ENCODE measurements at regions not wholly inside any gene's neighbourhood (a gene's known extent, or its start where the extent isn't known, plus 50 kb on each side); places are given as distances from the start of the nearest gene placed in this dataset.
A peak's percentile ranks its signal among the peaks of the same experiment; 100 is the strongest.

DNA sequence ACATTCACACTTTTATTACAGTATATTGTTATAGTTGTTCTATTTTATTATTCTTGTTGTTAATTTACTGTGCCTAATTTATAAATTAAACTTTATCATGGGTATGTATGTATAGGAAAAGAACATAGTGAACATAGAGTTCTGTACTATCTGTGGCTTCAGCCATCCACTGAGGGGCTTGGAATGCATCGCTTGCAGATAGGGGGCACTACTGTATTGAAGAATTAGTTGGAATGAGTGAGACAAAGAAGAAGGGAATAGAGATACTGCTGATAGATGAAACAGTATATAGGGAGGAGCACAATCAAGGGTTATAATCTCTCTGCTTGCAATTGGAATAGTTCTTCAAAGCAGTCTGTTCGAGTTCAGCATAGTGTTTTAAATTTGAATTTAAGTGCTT, 432.2 kb downstream of the RAB38 start:
- Histone ChIP-seq H3K36me3 (no peaks in the 10 kb centered on the region), H3K4me3 (no peak overlapping the region), H3K4me1 (peaks cover 5% of the 10 kb centered on the region), H4K20me1 (ENCODE audit: low read depth) (no peaks in the 10 kb centered on the region), H3K4me2 (no peak overlapping the region), H3K9me3 (ENCODE audit: low read depth) (no peaks in the 10 kb centered on the region), H3K79me2 (ENCODE audit: low read depth) (no peaks in the 10 kb centered on the region), H3K27me3 (no peaks in the 10 kb centered on the region), H3K27ac (no peak overlapping the region), H3K9ac (no peak overlapping the region), H3F3A (ENCODE audit: low read depth) (no peaks in the 10 kb centered on the region), H2AFZ (replicated peaks) (no peak overlapping the region)
- Mint-ChIP-seq H3K36me3 (no peaks in the 10 kb centered on the region), H3K27me3 (ENCODE audit: insufficient read depth, low read depth) (no peaks in the 10 kb centered on the region), H3K9me3 (no peaks in the 10 kb centered on the region), H3K4me3 (no peak overlapping the region), H3K4me1 (no peaks in the 10 kb centered on the region), H3K27ac (no peak overlapping the region)
- DNase-seq (ENCODE audit: low spot score), result peak; percentile 47
- TF ChIP-seq, protein P1, sequence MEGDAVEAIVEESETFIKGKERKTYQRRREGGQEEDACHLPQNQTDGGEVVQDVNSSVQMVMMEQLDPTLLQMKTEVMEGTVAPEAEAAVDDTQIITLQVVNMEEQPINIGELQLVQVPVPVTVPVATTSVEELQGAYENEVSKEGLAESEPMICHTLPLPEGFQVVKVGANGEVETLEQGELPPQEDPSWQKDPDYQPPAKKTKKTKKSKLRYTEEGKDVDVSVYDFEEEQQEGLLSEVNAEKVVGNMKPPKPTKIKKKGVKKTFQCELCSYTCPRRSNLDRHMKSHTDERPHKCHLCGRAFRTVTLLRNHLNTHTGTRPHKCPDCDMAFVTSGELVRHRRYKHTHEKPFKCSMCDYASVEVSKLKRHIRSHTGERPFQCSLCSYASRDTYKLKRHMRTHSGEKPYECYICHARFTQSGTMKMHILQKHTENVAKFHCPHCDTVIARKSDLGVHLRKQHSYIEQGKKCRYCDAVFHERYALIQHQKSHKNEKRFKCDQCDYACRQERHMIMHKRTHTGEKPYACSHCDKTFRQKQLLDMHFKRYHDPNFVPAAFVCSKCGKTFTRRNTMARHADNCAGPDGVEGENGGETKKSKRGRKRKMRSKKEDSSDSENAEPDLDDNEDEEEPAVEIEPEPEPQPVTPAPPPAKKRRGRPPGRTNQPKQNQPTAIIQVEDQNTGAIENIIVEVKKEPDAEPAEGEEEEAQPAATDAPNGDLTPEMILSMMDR (IDR thresholded peaks at IDR 0.05), result peak; percentile 63
- no peak for TF ChIP-seq EZH2 (IDR thresholded peaks at IDR 0.05)

DNA sequence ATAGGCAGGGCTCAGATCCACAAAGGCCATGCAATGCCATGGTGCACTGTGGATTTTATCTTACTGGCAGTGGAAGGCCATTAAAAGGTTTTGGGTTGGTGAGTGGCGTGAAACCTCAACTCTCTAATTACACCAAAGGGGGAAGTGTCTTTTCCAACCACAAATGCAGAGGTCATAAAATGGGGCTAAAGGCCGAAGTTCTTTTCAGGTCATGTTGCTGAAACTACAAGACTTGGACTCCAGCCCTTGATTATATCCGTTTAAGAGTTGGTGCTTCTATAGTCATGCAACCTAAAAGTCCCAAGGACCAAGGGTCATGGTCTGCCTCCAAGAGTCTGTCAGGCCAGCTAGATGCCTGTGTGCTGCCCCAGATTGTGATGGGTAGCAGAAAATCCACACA, 434.3 kb downstream of the RAB38 start:
- no peaks in the 10 kb centered on the region for H3K4me1 Mint-ChIP-seq
- H3K36me3 Mint-ChIP-seq, result no peaks in the 10 kb centered on the region
- no peak for DNase-seq (ENCODE audit: low spot score)

DNA sequence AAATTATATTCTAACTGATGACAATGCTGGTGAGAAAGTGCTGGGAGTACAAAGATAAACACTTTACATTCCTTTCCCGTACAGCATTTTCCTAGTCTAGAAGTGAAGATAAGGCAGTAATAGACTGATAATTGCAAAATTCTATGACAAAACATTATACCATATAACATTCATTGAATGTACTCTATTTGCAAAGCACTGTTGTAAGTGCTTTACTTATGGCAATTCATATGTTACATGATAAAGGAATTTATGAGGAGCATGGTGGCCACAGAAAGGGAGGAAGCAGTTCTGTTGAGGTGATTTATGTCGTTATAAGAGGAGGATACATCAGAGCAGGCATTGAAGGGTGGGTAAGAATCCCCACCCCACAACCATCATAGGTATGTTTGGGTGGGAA, 434.8 kb downstream of the RAB38 start:
- H3K4me3 Mint-ChIP-seq, result no peak overlapping the region
- H3K36me3 Mint-ChIP-seq, result no peaks in the 10 kb centered on the region
- H3K27me3 ChIP-seq, result no peaks in the 10 kb centered on the region
- H3K36me3 ChIP-seq, result no peaks in the 10 kb centered on the region
- H3K4me3 ChIP-seq, result no peak overlapping the region
- H4K20me1 ChIP-seq (ENCODE audit: low read depth), result no peaks in the 10 kb centered on the region
- H3K27ac ChIP-seq, result no peak overlapping the region
- no peaks in the 10 kb centered on the region for H3K4me1 Mint-ChIP-seq
- H3K27ac Mint-ChIP-seq, result no peak overlapping the region
- H3K4me1 ChIP-seq, result peaks cover 5% of the 10 kb centered on the region
- H3K9ac ChIP-seq, result no peak overlapping the region
- H3K79me2 ChIP-seq (ENCODE audit: low read depth), result no peaks in the 10 kb centered on the region
- no peak for DNase-seq (ENCODE audit: low spot score)
- no peaks in the 10 kb centered on the region for H3F3A ChIP-seq (ENCODE audit: low read depth)
- no peaks in the 10 kb centered on the region for H3K9me3 Mint-ChIP-seq
- TF ChIP-seq, protein P1 (IDR thresholded peaks at IDR 0.05), result no peak
- no peak for TF ChIP-seq EZH2phosphoT487 (IDR thresholded peaks at IDR 0.05)
- no peak for TF ChIP-seq EZH2 (IDR thresholded peaks at IDR 0.05)
- no peak overlapping the region for H2AFZ ChIP-seq (replicated peaks)
- no peaks in the 10 kb centered on the region for H3K27me3 Mint-ChIP-seq (ENCODE audit: insufficient read depth, low read depth)
- H3K9me3 ChIP-seq (ENCODE audit: low read depth), result no peaks in the 10 kb centered on the region
- H3K4me2 ChIP-seq, result no peak overlapping the region

More for the DNA sequence above, 434.3 kb downstream of the RAB38 start:
- Histone ChIP-seq H3K27me3 (no peaks in the 10 kb centered on the region), H2AFZ (replicated peaks) (no peak overlapping the region), H3K27ac (no peak overlapping the region), H3K4me3 (no peak overlapping the region), H3K9me3 (ENCODE audit: low read depth) (no peaks in the 10 kb centered on the region), H3F3A (ENCODE audit: low read depth) (no peaks in the 10 kb centered on the region), H3K36me3 (no peaks in the 10 kb centered on the region), H3K4me1 (peaks cover 5% of the 10 kb centered on the region), H3K79me2 (ENCODE audit: low read depth) (no peaks in the 10 kb centered on the region), H4K20me1 (ENCODE audit: low read depth) (no peaks in the 10 kb centered on the region), H3K4me2 (no peak overlapping the region), H3K9ac (no peak overlapping the region)
- Mint-ChIP-seq H3K4me3 (no peak overlapping the region), H3K9me3 (no peaks in the 10 kb centered on the region), H3K27me3 (ENCODE audit: insufficient read depth, low read depth) (no peaks in the 10 kb centered on the region), H3K27ac (no peak overlapping the region)
- TF ChIP-seq EZH2phosphoT487 (IDR thresholded peaks at IDR 0.05) (no peak), EZH2 (IDR thresholded peaks at IDR 0.05) (no peak)
- TF ChIP-seq, protein P1 (IDR thresholded peaks at IDR 0.05), result no peak

DNA sequence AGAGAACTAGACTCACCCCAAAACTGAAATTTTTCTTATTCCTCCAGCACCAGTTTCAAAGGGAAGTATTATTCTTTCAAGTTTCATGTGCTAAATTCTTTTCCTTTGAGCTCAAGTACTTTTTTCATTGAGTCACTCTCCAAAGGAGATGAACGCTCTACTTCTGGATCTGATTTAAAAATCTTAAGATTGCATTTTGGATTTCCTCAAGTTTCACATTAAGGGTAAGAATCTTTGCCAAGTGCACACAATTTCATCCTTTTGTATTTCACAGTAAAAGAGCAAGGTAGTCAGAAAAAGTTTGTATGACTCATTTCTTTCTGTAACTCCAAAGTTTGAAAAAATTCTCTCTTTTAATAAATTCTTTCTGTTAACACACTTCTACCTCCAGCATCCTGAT, 435.5 kb downstream of the RAB38 start:
- H4K20me1 ChIP-seq (ENCODE audit: low read depth), result no peaks in the 10 kb centered on the region
- H3K36me3 Mint-ChIP-seq, result no peaks in the 10 kb centered on the region
- no peak overlapping the region for H3K4me2 ChIP-seq

More for the DNA sequence above, 435.5 kb downstream of the RAB38 start:
- no peak for DNase-seq (ENCODE audit: low spot score)
- Histone ChIP-seq H3K27ac (no peak overlapping the region), H3K4me1 (peaks cover 5% of the 10 kb centered on the region), H3K9ac (no peak overlapping the region), H2AFZ (replicated peaks) (no peak overlapping the region), H3K9me3 (ENCODE audit: low read depth) (no peaks in the 10 kb centered on the region), H3K36me3 (no peaks in the 10 kb centered on the region), H3K4me3 (no peak overlapping the region), H3F3A (ENCODE audit: low read depth) (no peaks in the 10 kb centered on the region), H3K79me2 (ENCODE audit: low read depth) (no peaks in the 10 kb centered on the region), H3K27me3 (no peaks in the 10 kb centered on the region)
- Mint-ChIP-seq H3K4me3 (no peak overlapping the region), H3K4me1 (no peaks in the 10 kb centered on the region), H3K27me3 (ENCODE audit: insufficient read depth, low read depth) (no peaks in the 10 kb centered on the region), H3K27ac (no peak overlapping the region), H3K9me3 (no peaks in the 10 kb centered on the region)
- TF ChIP-seq, protein P1 (IDR thresholded peaks at IDR 0.05), result no peak
- TF ChIP-seq EZH2 (IDR thresholded peaks at IDR 0.05) (no peak), EZH2phosphoT487 (IDR thresholded peaks at IDR 0.05) (no peak)
